NCI-H774 (cell line): ENCODE measurements at regions not wholly inside any gene's neighbourhood (a gene's known extent, or its start where the extent isn't known, plus 50 kb on each side); places are given as distances from the start of the nearest gene placed in this dataset.

ENCODE experiments used
- DNase-seq: peaks from one replicate; lab custom pipeline; 2025; lab: John Stamatoyannopoulos, UW

DNA sequence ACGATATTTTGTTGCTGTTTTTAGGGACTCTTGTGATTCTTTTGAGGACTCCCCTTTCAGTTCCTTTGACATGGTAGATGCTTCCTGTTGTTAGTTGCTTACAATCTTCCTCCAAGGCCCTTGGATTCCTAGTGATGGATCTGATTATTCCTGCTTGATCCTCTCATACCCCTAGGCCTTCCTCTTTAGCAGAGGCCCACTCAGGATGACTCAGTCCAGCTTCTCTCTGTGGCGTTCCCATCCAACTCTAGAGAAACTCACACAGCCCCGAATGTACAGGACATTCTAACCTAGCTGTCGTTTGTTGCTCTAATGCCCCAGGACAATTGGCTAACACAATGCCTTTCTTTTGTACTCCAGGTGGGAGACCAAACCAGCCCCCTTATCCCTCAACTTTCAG is 191.4 kb downstream of the POSTN start:
- DNase-seq: no peak

DNA sequence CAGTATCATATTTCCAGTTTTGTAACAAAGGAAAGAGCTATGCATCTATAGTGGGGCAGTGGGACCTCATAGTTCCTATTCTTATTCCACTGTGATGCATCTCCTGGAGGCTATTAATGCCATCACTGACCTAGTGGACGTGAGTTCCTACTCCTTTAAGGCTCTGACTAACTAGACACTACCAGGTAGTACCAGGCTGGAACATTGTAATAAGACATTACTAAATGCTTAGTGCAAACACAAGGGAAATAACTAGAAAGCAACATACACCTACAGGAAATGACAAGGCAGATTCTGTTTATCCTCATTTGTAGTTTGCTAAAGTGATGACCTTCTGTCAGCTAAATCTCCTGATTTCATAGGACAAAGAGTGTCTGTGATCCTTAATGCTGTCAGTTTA is 192.5 kb downstream of the POSTN start:
- no peak for DNase-seq

DNA sequence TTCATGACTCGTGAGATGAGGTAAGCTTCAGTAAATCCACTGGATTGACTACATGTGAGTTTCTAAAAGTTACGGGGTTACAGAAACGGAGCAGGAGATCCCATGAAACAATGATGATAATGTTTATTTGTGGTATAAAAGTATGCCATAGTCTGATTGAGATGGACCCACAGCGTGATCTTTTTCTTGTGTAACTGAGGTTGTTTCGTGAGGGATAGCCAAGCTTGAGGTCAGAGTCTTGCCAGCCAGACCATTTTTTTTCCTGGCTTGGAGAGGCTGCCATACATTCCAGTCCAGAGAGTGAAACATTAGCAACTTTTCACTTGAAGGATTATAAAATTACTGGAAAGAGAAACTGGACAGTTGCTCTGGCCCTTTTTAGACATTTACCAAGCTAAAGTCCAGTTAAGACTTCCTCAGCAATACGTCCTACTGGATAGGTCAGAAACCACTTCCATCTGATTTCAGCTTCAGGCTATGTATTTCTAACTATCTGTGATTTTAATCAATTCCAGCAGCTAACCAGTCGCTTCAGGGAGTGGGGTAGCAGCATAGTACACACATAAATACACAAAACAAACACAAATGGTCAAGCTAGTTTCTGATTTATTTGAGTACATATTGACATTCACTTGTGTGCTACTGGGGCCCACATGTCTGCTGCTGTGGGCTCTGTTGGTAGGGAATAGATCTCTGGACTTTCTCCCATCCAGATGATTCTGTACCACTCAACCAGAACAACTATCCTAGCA is 194.6 kb downstream of the POSTN start:
- DNase-seq: no peak

DNA sequence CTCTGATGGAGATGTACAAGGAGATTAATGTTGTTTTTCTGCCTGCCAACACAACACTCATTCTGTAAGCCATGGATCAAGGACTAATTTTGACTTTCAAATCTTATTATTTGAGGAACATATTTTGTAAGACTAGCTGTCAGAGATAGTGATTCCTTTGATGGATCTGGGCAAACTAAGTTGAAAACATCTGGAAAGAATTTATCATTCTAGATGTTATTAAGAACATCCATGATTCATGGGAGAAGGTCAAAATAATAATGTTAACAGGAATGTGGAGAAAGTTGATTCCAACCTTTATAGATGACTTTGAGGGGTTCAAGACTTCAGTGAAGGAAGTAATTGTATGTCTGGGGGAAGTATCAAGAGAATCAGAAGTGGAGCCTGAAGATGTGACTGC is 196.8 kb downstream of the POSTN start:
- DNase-seq: no peak

DNA sequence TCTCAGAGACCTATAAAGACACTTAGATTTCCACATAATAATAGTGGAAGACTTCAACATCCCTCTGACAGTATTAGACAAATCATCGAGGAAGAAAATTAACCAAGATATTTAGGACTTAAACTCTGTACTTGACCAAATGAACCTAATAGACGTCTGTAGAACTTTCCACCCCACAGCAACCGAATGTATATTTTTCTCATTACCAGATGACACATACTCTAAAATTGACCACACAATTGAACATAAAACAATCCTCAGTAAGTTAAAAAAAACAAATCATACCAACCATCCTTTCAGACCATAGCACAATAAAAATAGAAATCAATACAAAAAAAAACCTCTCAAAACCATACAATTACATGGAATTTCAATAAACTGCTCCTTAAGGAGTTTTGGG is 201.0 kb downstream of the POSTN start:
- DNase-seq: no peak

DNA sequence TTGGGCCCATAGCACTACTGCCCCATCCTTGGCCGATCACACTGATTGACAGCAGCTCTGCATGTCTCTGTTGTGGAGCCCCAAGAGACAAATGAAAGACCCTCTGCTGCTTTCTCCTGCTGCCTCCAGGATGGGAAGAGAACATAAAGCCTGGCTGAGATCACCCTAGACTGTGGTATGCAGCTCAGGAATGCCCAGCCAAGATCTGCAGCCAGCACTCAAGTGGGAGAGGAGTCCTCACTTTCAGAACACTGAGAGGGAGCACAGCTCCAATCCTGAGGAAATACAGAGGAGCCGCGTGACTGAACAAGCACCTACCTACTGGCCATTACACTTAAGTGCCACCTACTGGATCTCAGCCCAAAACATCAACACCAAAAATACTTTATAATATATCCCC is 203.0 kb downstream of the POSTN start:
- DNase-seq: no peak

DNA sequence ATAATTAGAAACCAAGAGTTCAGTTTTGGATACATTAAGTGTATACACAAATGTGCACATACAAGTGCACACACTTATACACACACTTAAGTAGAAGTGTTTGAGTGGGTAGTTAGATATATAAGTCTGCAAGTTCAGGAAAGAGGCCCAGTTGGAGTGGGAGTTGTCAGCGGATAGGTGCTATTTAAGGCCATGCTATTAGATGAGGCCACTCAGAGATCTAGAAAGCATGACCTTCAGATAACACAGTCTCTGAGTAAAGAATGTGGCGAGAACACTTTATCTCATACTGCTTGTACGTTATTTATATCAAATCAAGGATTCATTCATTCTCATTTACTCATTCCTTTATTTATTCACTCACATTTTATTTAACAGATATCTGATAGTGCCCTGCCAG is 206.2 kb downstream of the POSTN start:
- no peak for DNase-seq

DNA sequence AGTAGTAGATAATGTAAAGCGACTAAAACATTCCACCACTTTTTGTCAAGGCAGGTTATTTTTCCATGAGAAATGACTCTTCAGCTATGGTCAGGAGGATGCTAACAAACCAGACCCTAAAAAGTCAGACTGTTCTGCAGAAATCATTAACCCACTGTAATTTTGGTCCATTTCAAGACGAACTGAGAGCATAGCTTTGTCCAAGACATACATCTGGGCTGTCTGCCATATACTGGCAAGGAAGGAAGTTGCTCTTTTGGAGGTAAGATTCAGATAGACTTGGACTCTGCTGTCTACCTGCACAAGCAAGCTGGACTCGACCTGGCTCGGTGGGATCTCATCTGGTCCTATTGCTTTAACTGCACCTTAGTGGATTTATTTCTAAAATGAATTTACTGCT is 207.8 kb downstream of the POSTN start:
- DNase-seq: no peak

DNA sequence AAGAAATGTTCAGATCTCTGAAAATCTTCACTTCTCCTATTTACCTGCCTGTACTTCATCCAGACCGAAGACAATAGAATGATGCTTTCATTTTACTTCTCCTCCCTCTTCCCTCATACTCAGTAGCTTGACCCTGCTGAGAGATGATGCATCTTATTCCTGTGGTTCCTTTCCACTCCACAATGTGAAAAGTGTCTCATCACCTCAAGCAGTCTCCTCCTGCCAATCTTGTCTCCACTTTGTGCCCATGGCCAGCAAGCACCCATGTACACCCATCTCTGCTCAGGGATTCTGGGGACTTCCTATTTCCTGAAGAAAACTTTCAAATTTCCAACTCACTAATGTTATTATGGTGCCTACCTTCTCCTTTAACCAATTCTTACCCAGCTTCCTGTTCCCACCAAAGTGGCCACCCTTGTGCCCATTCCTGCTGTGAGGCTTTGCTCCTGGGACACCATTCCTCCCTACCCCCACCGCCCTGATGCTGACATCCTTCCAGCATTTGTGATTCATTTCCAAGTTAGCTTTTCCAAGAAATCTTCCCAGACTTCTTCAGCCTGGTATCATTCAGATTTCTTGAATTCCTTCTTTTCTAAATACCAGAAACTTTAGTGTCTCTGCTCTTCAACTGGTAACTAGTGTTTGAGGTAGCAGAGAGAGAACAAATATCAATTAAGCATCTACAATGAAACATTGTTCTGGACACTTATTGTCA is 212.5 kb downstream of the POSTN start:
- DNase-seq: no peak

DNA sequence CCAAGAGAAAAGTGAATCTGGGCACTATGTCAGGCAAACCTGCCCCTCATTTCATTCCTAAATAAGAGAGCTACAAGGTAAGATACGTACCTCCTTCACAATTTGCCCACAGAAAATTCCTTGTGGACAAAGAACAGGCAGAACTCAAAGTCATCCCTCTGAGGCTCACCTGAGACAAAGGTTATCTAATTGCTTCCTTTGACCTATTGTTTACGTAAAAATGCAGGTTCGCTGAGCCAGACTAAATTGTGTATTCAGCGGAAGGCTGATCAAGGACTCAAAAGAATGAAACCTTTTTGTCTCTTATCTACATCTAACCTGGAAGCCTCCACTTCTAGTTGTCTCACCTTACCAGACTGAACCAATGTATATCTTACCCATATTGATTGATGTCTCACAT is 213.3 kb downstream of the POSTN start:
- no peak for DNase-seq

DNA sequence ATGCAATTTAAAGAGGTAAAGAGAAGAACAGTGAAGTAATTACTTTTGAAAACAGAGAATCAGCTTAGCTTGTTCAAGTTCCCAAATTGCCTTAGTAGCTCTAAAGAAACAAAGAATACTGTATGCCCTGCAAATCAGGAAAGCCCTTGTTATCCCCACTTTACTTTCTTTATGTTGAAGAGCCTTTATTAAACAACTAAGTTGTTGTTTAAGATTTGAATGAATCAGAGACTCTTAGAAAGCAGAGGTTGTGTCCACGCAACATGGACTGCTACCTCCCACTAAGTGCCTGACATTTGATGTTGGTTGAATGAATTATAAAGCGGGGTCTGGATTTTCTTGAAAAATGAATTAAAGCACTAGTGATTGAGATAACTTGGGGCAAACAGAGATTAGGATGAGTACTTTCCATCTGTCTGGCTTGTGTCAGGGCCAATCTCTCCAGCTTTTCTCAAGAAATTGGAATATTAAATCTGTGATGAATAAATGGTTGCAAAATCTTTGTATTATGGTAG is 214.7 kb downstream of the POSTN start:
- no peak for DNase-seq

DNA sequence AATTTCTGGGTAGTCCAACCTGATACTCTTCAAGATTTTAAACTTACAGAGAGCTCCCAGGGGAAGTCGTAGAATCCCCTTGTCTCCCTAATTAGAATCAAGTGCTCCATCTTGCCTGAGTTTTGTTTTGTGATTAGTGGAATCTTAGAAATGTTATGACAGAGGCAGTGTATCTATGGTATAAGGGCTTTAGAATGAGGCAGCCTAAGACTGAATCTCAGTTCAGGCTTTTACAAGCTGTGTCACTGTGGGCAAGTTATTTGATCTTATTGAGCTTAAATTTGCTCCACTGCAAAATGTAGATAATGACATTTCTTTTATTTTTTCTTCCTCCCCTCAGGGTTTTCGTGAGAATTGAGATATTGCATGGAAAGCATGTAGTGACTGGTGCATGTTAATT is 215.5 kb downstream of the POSTN start:
- no peak for DNase-seq

DNA sequence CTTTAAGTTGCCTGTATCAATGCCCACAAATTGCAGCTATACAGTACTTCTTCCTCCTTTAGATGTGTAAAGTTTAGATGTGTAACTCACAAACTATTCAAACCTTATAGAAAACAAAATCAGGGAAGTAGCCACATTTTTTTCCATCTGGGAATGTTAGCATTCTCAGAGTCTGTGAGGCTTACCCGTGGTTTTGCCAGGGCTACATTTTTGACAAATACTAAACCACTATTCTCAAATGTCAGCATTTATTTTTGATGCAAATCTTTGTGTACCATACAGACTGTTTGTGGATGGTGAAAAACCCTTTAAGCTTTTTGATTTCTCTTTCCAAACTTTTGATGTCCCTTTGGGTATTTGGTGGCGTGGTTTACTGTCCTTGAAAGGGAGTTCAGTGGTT is 216.4 kb downstream of the POSTN start:
- no peak for DNase-seq

DNA sequence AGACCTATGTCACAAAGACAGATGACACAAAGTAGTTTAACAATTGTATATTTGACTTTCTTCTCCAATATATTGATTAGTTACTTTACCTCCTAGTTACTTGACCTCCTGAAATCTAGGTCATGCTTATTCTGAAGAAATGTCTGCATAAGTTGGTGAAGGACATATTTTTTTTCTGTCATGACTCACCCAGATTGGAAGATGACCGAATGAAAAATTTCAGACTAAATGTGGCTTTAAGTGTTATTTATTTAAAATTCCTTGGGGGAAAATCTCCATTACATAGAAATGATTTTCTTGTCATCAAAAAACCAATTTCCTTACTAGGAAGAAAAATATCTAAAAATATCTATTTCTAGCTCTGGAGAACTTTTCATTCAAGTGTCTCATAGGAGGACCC is 217.1 kb downstream of the POSTN start:
- no peak for DNase-seq

DNA sequence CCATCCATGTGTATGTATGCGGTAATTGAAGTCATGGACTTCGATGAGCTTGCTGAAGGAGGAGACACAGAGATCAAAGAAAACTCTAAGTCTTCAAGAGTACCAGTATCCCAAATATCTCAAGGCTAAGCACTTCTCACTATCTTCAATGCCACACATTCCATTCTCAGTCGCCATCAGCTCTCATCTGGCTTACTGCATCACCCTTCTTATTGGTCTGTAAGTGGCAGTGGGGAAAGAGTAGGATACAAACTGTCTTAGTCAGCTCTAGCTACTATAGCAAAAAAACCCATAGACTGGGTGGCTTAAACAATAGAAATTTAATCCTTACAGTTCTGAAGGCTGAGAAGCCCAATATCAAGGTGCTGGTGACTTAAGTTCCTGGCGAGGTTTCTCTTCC is 218.7 kb downstream of the POSTN start:
- DNase-seq: no peak

DNA sequence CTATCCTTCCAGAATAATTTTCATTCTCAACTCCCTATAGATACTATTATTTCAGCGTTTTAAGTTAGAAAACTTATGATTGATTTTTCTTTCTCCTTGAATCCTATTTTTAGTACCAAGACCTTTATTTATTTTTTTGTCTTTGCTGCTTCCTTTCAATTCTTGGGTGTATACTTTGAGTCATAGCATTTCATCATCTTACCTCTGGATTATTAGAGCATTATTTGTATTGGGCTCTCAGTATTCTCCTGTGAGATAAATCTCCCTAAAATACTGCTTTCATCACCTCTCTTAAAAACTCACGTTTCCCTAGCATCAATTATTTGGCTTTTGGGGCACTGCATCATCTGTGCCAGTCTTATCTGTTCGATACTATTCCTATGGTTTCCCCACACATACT is 222.8 kb downstream of the POSTN start:
- DNase-seq: no peak

DNA sequence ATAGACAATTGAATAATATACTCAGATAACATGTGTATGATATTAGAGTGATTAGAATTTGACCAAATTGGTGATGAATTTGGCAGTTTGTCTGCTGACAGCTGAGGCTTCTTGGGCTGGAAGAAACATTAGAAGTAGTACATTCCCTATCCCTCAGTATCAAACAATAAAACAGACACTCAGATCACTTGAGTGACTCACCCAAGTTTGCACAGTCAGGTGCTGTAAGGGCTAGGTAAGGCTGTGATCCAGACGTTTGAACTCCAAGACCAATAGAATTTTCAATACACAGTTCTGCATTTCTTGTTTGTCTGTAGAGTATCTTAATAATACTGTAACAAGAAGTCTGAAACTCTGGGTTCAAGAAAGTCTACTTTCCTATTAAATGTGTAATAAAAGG is 223.5 kb downstream of the POSTN start:
- no peak for DNase-seq

DNA sequence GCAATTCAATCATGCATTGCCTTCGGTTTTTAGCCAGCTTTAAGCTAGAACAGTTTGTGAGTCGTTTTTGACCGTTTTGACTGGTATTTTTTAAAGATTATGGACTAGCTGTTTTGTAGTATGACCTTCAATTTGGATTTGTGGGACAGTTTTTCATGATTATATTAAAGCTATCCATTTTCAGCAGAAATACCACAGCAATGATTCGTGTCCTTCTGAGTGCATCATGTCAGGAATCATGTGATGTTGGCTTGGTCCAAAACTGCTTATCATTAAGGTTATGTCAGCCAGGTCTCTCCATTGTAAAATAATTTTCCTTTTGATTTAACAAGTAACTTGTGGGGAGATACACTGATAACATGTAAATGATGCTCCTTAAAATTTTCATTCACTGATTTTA is 229.0 kb downstream of the POSTN start:
- DNase-seq: no peak

DNA sequence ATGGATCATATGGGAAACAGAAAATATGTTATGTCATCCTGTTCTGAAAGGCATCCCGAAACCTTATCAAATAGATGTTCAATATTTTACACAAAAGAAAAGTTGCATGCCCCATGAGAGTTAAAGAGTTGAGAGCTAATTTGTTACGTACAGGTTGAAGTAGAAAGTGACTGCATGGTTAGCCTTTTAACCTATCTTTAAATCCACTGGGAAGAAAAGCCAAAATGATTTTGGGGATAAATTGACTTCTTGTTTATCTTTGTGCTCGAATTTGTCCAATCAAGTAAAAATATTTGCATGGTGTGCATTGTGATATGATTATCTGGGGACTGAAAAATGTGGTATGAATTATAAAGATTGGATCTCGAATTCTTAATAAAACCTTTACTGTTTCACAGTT is 230.1 kb downstream of the POSTN start:
- no peak for DNase-seq

DNA sequence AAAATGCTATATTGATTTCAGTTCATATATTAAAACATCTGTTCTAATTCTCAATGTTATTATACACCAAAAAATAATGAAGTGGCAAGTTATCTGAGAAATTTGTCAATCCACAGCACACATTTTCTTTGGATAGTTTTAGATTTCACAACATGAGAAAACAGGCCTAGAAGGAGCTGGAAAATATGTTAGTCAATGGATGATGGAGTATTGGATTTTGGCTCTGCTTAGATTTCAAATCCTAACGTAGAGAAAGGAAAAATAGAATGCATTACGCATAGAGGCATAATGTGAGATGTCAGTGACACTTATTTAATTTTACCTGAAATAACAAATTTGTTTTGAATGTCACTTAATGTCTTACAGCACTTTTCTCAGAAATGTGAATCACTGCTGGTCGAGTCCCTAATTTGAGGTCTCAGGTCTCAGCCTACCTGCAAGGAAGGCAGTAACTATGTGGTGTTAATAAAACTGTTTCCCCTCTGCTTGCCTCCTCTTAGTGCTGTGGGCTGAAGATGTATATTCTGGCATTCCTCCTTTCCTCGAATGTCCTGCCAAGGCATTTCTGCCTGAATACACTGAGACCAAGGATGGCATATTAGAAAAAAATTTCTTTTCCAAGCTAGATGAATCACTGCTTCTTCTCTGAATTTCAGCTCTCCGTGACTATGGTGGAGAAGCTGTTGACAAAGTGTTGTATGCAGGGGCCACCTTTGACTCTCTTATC is 232.4 kb downstream of the POSTN start:
- DNase-seq: no peak

DNA sequence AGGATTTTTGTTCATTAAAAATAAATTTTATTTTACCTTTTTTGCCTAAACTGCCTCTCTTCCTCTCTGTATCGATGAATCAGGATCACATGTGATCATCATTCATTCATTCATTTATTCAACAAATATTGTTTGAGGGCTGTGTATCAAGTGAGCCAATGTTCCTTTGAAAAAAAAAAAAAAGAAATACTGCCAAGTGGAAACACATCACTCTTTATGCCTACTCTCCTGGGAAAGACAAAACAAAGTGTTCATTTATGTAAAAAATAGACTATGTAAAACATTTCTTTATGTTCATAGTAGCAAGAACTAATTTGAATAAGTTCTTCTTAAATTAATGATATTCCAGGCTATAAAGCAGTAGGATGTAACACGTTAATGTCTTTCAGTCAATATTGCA is 233.1 kb downstream of the POSTN start:
- DNase-seq: no peak

DNA sequence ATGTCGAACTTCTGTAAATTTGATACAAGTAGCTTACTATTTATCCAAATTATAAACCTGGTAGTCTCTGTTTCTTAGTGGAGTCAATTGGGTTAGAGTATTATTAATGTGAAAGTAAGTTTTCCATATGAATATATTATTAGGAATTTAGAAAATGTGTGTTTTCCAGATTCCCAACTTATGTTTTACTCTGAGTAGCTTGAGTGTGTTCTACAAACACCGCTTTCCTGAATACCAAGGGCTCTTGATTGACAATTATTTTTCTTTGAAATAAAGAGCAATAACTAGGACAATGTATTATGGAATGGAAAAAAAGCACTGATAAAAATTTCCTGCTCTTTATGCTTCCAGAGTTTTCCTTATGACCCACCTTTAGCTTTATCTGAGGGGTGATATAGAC is 233.6 kb downstream of the POSTN start:
- no peak for DNase-seq

DNA sequence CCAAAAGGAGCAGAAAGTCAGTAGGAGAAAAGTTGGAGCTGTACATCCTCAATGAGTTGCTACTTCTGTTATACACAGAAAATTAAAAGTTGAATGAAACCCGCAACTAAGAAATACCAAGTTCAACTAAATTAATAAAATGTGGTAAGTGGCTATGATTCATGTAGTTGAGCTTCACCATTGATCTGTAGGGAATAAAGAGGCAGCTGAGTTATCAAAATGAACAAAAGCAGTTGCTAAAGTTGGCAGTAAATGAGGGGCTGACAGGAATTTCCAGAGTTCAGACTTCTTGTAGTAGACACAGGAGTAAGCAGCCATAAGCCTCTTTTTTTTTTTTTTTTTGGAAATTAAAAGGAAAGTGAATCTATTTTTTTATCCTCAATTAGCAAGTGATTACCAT is 234.6 kb downstream of the POSTN start:
- no peak for DNase-seq
